ENCODE measurements at regions not wholly inside any gene's neighbourhood (a gene's known extent, or its start where the extent isn't known, plus 50 kb on each side); places are given as distances from the start of the nearest gene placed in this dataset.

- no peak for DNase-seq (ENCODE audit: low spot score)
Observed at GRCh38 chr4:134905061-134905460, 703.5 kb upstream of the PABPC4L start.

GRCh38 chr4:134888156-134888555 lies 686.6 kb upstream of the PABPC4L start:
- no peak for FAIRE-seq
- DNase-seq (ENCODE audit: low spot score): no peak

More at GRCh38 chr4:134905061-134905460, 703.5 kb upstream of the PABPC4L start:
- no peak for FAIRE-seq

- FAIRE-seq (no peak), DNase-seq (ENCODE audit: low spot score) (no peak)
Observed at GRCh38 chr4:134885436-134885835, 683.8 kb upstream of the PABPC4L start.

- no peak for FAIRE-seq
- no peak for DNase-seq (ENCODE audit: low spot score)
Observed at GRCh38 chr4:134883831-134884449, 682.4 kb upstream of the PABPC4L start.

- DNase-seq (ENCODE audit: low spot score): no peak
Observed at GRCh38 chr4:134879019-134879418, 677.4 kb upstream of the PABPC4L start.

GRCh38 chr4:134867027-134867426 lies 665.4 kb upstream of the PABPC4L start:
- DNase-seq (ENCODE audit: low spot score) (no peak), FAIRE-seq (no peak)

More at GRCh38 chr4:134879019-134879418, 677.4 kb upstream of the PABPC4L start:
- FAIRE-seq: no peak

- no peak for DNase-seq (ENCODE audit: low spot score)
- FAIRE-seq: no peak
Observed at GRCh38 chr4:134865675-134866074, 664.1 kb upstream of the PABPC4L start.

- no peak for DNase-seq (ENCODE audit: low spot score)
- FAIRE-seq: no peak
Observed at GRCh38 chr4:134862116-134862515, 660.5 kb upstream of the PABPC4L start.

- FAIRE-seq: no peak
Observed at GRCh38 chr4:134848681-134849080, 647.1 kb upstream of the PABPC4L start.

GRCh38 chr4:134830741-134831140 lies 629.2 kb upstream of the PABPC4L start:
- DNase-seq (ENCODE audit: low spot score) (peak; percentile 18), FAIRE-seq (peak; percentile 70)

More at GRCh38 chr4:134848681-134849080, 647.1 kb upstream of the PABPC4L start:
- DNase-seq (ENCODE audit: low spot score): no peak

- DNase-seq (ENCODE audit: low spot score): no peak
- no peak for FAIRE-seq
Observed at GRCh38 chr4:134812611-134813010, 611.0 kb upstream of the PABPC4L start.

- FAIRE-seq: no peak
- no peak for DNase-seq (ENCODE audit: low spot score)
Observed at GRCh38 chr4:134807231-134807745, 605.7 kb upstream of the PABPC4L start.

- FAIRE-seq (no peak), DNase-seq (ENCODE audit: low spot score) (no peak)
Observed at GRCh38 chr4:134798573-134798972, 597.0 kb upstream of the PABPC4L start.

- FAIRE-seq (no peak), DNase-seq (ENCODE audit: low spot score) (no peak)
Observed at GRCh38 chr4:134787315-134787714, 585.7 kb upstream of the PABPC4L start.

- DNase-seq (ENCODE audit: low spot score) (no peak), FAIRE-seq (no peak)
Observed at GRCh38 chr4:134780244-134780643, 578.7 kb upstream of the PABPC4L start.

- no peak for FAIRE-seq
- no peak for DNase-seq (ENCODE audit: low spot score)
Observed at GRCh38 chr4:134777606-134778005, 576.0 kb upstream of the PABPC4L start.

GRCh38 chr4:134773497-134774000 lies 572.0 kb upstream of the PABPC4L start:
- FAIRE-seq: no peak
- DNase-seq (ENCODE audit: low spot score): no peak

- FAIRE-seq: no peak
- no peak for DNase-seq (ENCODE audit: low spot score)
Observed at GRCh38 chr4:134762053-134762452, 560.5 kb upstream of the PABPC4L start.

- no peak for FAIRE-seq
- no peak for DNase-seq (ENCODE audit: low spot score)
Observed at GRCh38 chr4:134756421-134756820, 554.8 kb upstream of the PABPC4L start.

GRCh38 chr4:134754301-134755019 lies 552.9 kb upstream of the PABPC4L start:
- FAIRE-seq (no peak), DNase-seq (ENCODE audit: low spot score) (no peak)

GRCh38 chr4:134753390-134753789 lies 551.8 kb upstream of the PABPC4L start:
- DNase-seq (ENCODE audit: low spot score): no peak
- no peak for FAIRE-seq

- no peak for FAIRE-seq
Observed at GRCh38 chr4:134747108-134747805, 545.7 kb upstream of the PABPC4L start.

More at GRCh38 chr4:134747108-134747805, 545.7 kb upstream of the PABPC4L start:
- DNase-seq (ENCODE audit: low spot score): no peak
